ENCODE measurements at regions not wholly inside any gene's neighbourhood (a gene's known extent, or its start where the extent isn't known, plus 50 kb on each side); places are given as distances from the start of the nearest gene placed in this dataset.
"Not testable (repeated sequence)": the region's sequence is repeated elsewhere in the genome, so short reads cannot be mapped to it uniquely, and the experiment has no call there.

DNA sequence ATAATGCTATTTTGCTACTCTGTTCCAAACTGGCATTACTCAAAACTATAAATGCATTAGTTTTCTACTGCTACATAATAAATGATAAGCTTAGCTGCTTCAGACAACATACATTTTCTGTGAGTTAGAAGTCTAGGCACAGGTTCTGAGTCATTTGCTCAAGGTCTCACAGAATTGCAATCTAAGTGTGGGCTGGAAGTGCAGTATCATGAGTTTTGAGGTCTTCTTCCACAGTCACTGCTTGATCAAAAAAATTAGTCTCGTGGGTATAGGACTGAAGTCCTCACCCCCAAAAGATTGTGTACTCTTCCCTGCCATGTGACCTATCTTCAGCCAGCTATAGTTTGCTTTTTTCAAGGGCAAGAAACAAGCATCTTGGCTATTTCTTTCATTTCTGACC is 676.9 kb downstream of the ADCYAP1 start:
- DNase-seq: no peak

- DNase-seq: no peak
Measured at GRCh38 chr18:1585881-1586488, 681.3 kb downstream of the ADCYAP1 start.

DNA sequence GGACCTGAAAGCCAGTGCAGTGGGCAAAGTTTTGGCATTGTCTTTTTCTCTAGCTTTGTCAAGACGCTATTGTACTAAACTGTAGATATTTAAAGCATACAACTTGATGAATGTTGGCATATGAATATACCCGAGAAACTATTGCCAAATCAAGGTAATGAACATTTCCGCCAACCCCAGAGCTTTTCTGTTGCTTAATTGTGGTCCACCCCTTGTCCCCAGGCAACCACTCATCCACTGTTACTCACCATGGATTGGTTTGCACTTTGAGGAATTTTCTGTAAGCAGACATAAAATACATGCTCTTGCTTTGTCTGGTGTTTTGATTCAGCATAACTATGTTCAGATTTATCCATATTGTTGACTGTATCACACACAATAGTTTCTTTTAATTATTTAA is 688.4 kb downstream of the ADCYAP1 start:
- no peak for DNase-seq

- DNase-seq: no peak
Measured at GRCh38 chr18:1595195-1595594, 690.5 kb downstream of the ADCYAP1 start.

- no peak for DNase-seq
Measured at GRCh38 chr18:1599196-1599595, 694.5 kb downstream of the ADCYAP1 start.

- DNase-seq: no peak
Measured at GRCh38 chr18:1604751-1605150, 700.1 kb downstream of the ADCYAP1 start.

- no peak for DNase-seq
Measured at GRCh38 chr18:1618364-1618763, 713.7 kb downstream of the ADCYAP1 start.

GRCh38 chr18:1619507-1619906 is 714.8 kb downstream of the ADCYAP1 start:
- no peak for DNase-seq

GRCh38 chr18:1624612-1625011 is 719.9 kb downstream of the ADCYAP1 start:
- DNase-seq: no peak

GRCh38 chr18:1627494-1627893 is 722.8 kb downstream of the ADCYAP1 start:
- no peak for DNase-seq

DNA sequence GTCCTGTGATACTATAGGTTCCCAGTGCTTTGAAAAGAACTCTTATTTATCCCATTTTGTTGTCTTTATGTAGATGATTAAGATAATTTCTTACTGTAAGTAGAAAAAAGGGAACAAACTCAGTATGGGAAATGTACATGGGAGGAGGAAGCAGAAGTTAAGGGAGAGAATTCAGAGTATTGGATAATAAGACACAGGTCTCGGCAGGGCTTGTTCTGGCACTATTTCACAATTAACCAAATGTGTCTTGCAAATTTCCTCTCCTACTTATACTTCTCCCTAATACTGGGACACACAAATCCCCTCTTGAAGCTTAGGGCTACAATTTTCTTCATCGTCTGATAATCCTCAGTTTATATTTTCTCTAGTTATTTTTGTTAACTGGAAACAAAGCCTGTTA is 744.0 kb downstream of the ADCYAP1 start:
- no peak for DNase-seq

DNA sequence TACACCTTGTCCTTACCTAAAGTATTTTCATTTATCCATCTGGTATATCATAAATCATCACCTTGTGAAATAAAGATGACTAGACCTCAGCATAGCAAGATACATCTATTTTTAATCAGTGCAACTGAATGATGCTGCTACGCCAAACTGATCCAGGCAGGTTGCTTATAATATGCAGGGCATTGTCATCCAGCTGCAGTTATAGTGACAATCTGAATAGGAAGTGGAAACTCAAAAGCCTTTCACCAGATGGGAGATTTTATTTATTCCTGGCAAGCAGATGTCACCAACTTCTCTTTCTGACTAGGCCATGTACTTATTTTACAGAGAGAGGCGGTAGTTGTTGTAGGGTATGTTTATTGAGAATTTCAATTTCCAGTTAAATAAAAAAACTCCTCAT is 747.3 kb downstream of the ADCYAP1 start:
- DNase-seq: no peak

DNA sequence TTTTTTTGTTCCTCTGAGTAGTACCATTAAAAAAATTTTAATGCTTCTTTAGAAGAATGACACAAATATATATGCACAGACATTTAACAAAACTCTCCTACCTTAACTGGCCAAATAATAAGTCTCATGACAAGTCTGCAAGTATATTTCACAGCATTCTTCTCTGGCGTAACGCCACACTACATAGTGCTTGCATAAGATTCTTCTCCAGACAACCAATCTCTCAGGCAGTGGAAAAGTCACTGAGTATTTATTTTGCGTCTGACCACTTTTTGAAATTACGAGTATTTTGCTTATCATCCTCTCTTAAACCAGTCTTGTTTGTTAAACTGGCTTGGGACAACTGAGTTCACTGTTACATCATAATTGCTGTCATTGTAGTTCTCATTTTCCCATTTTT is 749.2 kb downstream of the ADCYAP1 start:
- DNase-seq: no peak

GRCh38 chr18:1657876-1658275 is 753.2 kb downstream of the ADCYAP1 start:
- DNase-seq: no peak

- DNase-seq: no peak
Measured at GRCh38 chr18:1658908-1659566, 754.4 kb downstream of the ADCYAP1 start.

- no peak for DNase-seq
Measured at GRCh38 chr18:1663879-1664705, 759.4 kb downstream of the ADCYAP1 start.

DNA sequence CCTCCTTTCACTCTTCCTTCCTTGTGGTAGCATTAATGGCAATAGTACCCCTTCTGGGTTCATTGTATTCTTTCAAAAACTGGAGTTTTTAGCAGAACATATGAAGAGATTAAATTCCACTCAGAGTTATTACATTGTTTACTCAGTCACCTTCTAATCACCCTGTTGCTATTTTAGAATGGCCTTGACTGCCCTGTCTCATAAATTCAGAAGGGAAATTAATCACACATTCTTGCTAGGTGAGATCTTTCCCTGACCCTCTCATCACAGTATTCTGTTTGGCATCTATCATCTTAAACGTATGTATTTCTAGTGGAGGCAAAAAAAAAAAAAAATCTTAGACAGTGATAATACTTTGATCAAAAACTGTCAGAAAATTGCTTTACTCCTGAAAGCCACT is 760.4 kb downstream of the ADCYAP1 start:
- no peak for DNase-seq

- no peak for DNase-seq
Measured at GRCh38 chr18:1668279-1668678, 763.6 kb downstream of the ADCYAP1 start.

DNA sequence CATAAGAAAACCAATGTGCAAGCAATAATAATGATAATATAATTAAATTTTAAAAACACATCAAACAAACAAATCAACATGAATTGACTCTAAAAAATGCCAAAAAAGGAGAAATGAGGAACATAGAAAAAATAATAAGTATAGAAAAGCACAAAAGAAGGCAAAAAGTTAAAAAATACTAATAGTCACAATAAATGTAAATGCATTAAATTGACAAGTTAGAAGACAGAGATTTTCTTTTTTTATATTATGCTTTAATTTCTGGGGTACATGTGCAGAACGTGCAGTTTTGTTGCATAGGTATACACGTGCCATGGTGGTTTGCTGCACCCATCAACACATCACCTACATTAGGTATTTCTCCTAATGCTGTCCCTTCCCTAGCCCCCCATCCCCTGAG is 767.0 kb downstream of the ADCYAP1 start:
- DNase-seq: not testable (repeated sequence)

GRCh38 chr18:1676387-1676786 is 771.7 kb downstream of the ADCYAP1 start:
- DNase-seq: no peak

DNA sequence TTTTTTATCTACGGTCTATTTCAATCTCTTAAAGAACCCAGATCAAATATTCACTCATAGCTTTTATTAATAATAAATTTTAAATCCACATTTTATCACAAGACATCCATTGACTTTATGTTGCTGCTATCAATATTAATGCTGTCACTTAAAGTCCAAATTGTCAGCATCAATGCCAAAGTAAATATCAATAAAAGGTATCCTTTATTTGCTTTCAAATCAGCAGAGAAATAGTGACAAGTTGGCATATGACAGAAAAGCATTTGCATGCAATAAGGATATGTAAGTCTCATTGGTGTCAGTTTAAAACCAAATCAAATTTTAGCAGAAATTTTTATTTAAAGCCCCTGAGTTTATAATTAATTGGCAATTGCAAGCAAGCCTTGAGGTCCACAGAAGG is 775.4 kb downstream of the ADCYAP1 start:
- DNase-seq: no peak

DNA sequence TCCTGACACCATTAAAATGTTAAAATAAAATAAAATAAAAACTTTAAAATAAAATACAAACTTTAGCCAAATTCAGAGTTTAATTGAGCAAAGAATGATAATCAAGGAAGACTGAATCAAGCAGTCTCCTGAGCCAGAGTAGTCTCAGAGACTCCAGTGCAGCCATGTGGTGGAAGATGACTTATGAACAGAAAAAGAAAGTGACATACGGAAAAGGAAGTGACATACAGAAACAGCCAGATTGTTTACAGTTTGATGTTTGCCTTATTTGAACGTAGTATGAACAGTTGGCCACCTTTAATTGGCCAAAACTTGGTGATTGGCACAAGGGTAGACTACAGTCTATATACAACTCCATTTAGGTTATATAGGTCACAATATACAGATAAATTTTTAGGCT is 787.2 kb downstream of the ADCYAP1 start:
- DNase-seq: no peak

GRCh38 chr18:1708006-1708405 is 803.3 kb downstream of the ADCYAP1 start:
- DNase-seq: no peak

DNA sequence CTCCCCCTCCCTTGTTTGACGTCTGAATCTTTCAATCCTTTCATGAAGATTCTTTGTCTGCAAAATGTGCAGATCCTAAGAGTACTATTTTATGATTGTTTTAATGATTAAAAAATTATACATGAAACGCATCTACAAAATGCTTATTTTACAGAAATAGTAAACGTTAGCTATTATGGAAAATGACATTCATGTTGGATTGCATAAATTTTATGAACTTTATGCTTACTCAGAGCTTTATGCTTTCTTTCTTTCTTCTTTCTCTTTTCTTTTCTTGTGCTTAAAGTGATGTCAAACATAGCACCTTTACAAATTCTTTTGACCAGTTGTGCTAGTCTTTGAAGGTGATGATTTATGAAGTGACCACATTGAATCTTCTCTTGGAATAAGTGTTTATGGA is 805.4 kb downstream of the ADCYAP1 start:
- DNase-seq: no peak

Data from activated naive CD4-positive, alpha-beta T cell (primary cell).